Transverse colon (tissue), 4 donors: ENCODE measurements at regions not wholly inside any gene's neighbourhood (a gene's known extent, or its start where the extent isn't known, plus 50 kb on each side); places are given as distances from the start of the nearest gene placed in this dataset.

Source experiments
- DNase-seq: peaks from one replicate; pipeline ENCODE4 v3.0.0-alpha.2; 2019
- H3K27ac ChIP-seq, 4 donors: fragments of 200-600 bp; sonication (generic); 2 replicates each; pipeline ENCODE4 v1.5.1; 2016 to 2018; ENCODE audit warnings: inconsistent platforms in 4 of 4
- H3K27me3 ChIP-seq: fragments of 200-600 bp; sonication (generic); 2 replicates; pipeline ENCODE4 v1.5.1; 2017; ENCODE audit warnings: inconsistent platforms
- H3K36me3 ChIP-seq, 4 donors: fragments of 200-600 bp; sonication (generic); 2 replicates each; pipeline ENCODE4 v1.5.1; 2017 to 2019; ENCODE audit warnings: inconsistent platforms in 4 of 4
- H3K4me1 ChIP-seq, 4 donors: fragments of 200-600 bp; sonication (generic); 2 replicates each; pipeline ENCODE4 v1.5.1; 2017 to 2020; ENCODE audit warnings: inconsistent platforms in 4 of 4
- H3K4me3 ChIP-seq, 4 donors: fragments of 200-600 bp; sonication (generic); 1 replicate in 1 of 4; 2 replicates in 3 of 4; pipeline versions ENCODE4 v1.5.1 to v1.6.1; 2017 to 2019; ENCODE audit warnings: inconsistent platforms in 4 of 4
- H3K9me3 ChIP-seq, 2 donors: fragments of 200-600 bp; sonication (generic); 2 replicates each; pipeline ENCODE4 v1.5.1; 2017 to 2019; ENCODE audit warnings: inconsistent platforms in 2 of 2
- EP300 ChIP-seq: sonication (generic); formaldehyde crosslinking; IDR thresholded peaks from one replicate; pipeline ENCODE4 v1.6.1; 2017; ENCODE audit warnings: antibody characterized with exemption, low read depth
- POLR2A ChIP-seq: fragments of 450-650 bp; IDR thresholded peaks from one replicate; pipeline ENCODE4 v1.6.1; 2016; ENCODE audit warnings: antibody characterized with exemption, mild to moderate bottlenecking, moderate library complexity
- POLR2AphosphoS5 ChIP-seq, 3 donors: sonication (generic); formaldehyde crosslinking; IDR thresholded peaks; one replicate each; pipeline ENCODE4 v1.6.1; 2016; ENCODE audit warnings: antibody characterized with exemption in 3 of 3
- WGBS, 2 donors: methylation state at CpG; one replicate each; pipeline ENCODE4 v1.1.5; 2018; ENCODE audit warnings: low coverage in 1 of 2; 5-methylcytosine and 5-hydroxymethylcytosine counted together
- in situ Hi-C, 4 donors: fragments of 200-750 bp; cut with MboI; loops; one replicate each; pipeline versions ENCODE4 v1.15.0 to v1.15.1; 2017; ENCODE audit warnings: low sequenced_read_pairs in 3 of 4, low pct_ligation_motif_present in 1 of 4, low pct_unique_long_range_greater_than_20kb in 1 of 4
- intact Hi-C: fragments of 100-400 bp; cut with DNase I; formaldehyde crosslinking; loops from one replicate; pipeline ENCODE4 v1.15.1; 2023; ENCODE audit warnings: low total_unique reads
- TF ChIP-seq, protein P1 (sequence below), 5 experiments: fragments of 200-600 bp in 3 of 5; fragments of 450-650 bp in 2 of 5; sonication (generic) in 3 of 5; IDR thresholded peaks; 1 replicate in 2 of 5; 2 replicates in 3 of 5; pipeline ENCODE4 v1.5.1; 2016 to 2017; ENCODE audit warnings: antibody characterized with exemption in 5 of 5, inconsistent platforms in 3 of 5, mild to moderate bottlenecking in 2 of 5, moderate library complexity in 1 of 5

DNA sequence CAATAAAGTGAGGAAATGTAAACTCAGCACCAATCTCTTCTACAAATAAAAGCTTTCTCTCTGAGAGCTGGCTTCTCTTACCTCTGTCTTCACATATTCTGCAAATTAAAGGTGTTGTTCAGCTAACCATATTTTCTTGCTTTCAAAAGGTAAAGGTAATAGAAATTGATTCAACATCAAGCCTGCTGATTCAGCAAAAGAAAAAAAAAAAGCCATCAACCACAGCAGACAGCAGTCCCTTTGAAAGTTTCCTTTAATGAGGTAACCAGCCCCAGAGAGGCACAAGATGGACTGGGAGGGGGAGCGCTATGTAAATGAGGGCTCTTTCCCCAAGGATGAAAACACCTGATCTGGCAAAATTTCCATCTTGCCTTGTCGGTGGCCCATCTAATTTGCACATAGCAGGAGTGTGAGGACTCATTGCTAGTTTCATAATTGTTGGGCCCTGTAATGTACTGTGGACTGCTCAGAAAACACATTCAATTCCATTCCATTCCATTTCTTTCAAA, 154.9 kb upstream of the SOX11 start:
- in situ Hi-C loops (no loop called here), intact Hi-C loops (no loop called here)
- H3K9me3 ChIP-seq: no peaks in the 10 kb centered on the region
- H3K27ac ChIP-seq: no peak overlapping the region
- no peak for TF ChIP-seq POLR2AphosphoS5 (IDR thresholded peaks at IDR 0.05)
- TF ChIP-seq POLR2A: no peak
- TF ChIP-seq EP300: no peak
- TF ChIP-seq, protein P1, sequence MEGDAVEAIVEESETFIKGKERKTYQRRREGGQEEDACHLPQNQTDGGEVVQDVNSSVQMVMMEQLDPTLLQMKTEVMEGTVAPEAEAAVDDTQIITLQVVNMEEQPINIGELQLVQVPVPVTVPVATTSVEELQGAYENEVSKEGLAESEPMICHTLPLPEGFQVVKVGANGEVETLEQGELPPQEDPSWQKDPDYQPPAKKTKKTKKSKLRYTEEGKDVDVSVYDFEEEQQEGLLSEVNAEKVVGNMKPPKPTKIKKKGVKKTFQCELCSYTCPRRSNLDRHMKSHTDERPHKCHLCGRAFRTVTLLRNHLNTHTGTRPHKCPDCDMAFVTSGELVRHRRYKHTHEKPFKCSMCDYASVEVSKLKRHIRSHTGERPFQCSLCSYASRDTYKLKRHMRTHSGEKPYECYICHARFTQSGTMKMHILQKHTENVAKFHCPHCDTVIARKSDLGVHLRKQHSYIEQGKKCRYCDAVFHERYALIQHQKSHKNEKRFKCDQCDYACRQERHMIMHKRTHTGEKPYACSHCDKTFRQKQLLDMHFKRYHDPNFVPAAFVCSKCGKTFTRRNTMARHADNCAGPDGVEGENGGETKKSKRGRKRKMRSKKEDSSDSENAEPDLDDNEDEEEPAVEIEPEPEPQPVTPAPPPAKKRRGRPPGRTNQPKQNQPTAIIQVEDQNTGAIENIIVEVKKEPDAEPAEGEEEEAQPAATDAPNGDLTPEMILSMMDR (IDR thresholded peaks at IDR 0.05): no peak
- H3K36me3 ChIP-seq: no peaks in the 10 kb centered on the region
- H3K4me3 ChIP-seq: no peak overlapping the region
- no peak for DNase-seq
- no peaks in the 10 kb centered on the region for H3K27me3 ChIP-seq
- H3K4me1 ChIP-seq: no peaks in the 10 kb centered on the region
- 76 to 100% methylated on average over 1 to 2 of the region's 2 CpGs for WGBS, 2 donors

DNA sequence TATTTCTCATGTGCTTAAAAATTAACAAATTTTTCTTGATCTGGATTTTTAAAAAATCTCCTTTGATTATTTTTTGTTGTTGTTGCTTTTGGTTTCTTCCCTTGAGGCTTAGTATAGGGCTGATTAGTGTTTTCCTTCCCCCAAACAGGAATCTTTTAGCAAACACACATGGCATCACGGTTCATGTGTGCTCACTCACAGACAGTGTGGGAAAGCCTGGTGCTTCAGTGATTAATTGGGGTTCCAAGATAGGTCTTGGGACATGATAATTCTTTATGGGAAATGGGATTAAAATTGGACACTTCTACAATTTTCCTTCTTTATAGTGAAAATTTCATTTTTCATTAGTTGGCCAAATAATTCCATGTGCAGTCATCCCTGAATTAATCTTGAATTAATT, 153.9 kb upstream of the SOX11 start:
- no peak overlapping the region for H3K4me3 ChIP-seq
- in situ Hi-C loops (no loop called here), intact Hi-C loops (no loop called here)
- H3K36me3 ChIP-seq: no peaks in the 10 kb centered on the region
- TF ChIP-seq POLR2AphosphoS5 (IDR thresholded peaks at IDR 0.05): no peak
- TF ChIP-seq, protein P1 (IDR thresholded peaks at IDR 0.05): no peak
- TF ChIP-seq EP300: no peak
- H3K27ac ChIP-seq: no peak overlapping the region
- WGBS, 2 donors: 68 to 89% methylated on average over 1 of the region's 1 CpG
- no peaks in the 10 kb centered on the region for H3K9me3 ChIP-seq
- DNase-seq: no peak
- H3K4me1 ChIP-seq: no peaks in the 10 kb centered on the region
- H3K27me3 ChIP-seq: no peaks in the 10 kb centered on the region

DNA sequence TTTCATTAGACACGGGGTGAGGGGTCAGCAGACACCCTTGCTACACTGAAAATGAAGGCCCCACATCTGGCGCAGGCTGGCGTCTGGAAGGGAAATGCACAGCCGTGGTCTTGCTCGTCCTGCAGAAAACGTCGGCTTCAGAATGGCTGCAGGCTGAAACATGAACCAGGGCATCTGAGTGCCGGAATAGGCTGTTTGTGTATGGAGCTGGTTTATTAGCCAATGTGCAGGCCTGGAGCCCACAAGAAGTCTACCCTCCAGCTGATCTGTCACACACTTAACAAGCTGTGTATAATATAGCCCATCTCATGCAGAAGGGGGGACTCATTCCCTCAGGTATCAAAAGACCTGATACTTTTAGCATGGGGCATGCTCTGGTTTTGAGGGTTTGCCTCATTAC, 153.4 kb upstream of the SOX11 start:
- TF ChIP-seq EP300: no peak
- TF ChIP-seq, protein P1 (IDR thresholded peaks at IDR 0.05): no peak
- TF ChIP-seq POLR2A: no peak
- TF ChIP-seq POLR2AphosphoS5 (IDR thresholded peaks at IDR 0.05): no peak
- Histone ChIP-seq H3K9me3 (no peaks in the 10 kb centered on the region), H3K4me1 (no peaks in the 10 kb centered on the region), H3K36me3 (no peaks in the 10 kb centered on the region), H3K27me3 (no peaks in the 10 kb centered on the region), H3K4me3 (no peak overlapping the region), H3K27ac (peak overlapping the region in 2 of 4 donors; percentile 46 to 50)
- intact Hi-C loops (no loop called here), in situ Hi-C loops (no loop called here)
- 70 to 82% methylated on average over 3 to 8 of the region's 8 CpGs for WGBS, 2 donors
- no peak for DNase-seq

DNA sequence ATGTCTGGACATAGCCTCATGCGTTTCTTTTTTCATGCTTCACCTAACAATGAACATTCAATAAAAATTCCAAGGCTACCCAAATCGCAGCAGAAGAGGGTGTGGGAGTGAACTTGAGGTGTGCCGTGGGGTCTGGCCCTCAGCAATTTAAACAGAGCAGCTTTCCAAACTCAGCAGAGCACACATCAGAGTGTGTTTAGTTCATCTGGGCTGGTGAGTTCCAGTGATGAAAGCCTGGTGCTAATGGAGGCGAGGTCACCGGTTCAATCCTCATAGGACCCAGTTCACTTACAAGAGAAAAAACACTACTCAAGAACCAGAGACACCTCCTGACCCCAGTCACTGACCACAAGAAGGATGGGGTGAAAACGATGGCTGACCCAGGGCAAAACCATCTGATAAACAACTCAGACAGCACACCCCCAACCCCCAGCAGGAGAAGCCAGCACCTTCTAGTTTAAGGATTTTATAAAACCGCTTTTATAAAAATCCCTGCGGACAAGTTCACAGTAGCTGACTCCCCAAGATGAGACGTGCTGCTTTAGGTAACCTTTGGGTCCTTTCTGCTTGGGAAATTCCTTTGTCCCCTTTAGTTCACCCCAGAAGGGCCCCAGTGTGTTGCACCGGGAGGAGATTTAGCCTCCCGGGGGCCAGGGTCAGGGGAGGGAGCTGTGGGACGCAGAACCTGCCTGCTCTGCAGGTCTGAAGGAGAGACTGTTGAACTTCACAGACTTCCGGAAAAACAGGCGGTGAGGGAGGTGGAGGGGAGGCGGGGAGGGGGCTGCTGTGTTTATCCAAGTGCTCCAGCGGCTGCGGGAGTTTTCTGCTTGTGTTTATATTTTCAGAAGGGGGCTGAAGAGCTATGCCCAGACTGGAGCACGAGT, 152.7 kb upstream of the SOX11 start:
- in situ Hi-C loops (no loop called here), intact Hi-C loops (no loop called here)
- H3K27me3 ChIP-seq: no peaks in the 10 kb centered on the region
- H3K4me1 ChIP-seq: no peaks in the 10 kb centered on the region
- no peak for TF ChIP-seq POLR2AphosphoS5 (IDR thresholded peaks at IDR 0.05)
- no peak for TF ChIP-seq POLR2A
- TF ChIP-seq, protein P1 (IDR thresholded peaks at IDR 0.05): no peak
- TF ChIP-seq EP300: no peak
- WGBS, 2 donors: 38 to 45% methylated on average over 4 to 18 of the region's 18 CpGs
- H3K9me3 ChIP-seq: no peaks in the 10 kb centered on the region
- no peak for DNase-seq
- H3K36me3 ChIP-seq: no peaks in the 10 kb centered on the region
- no peak overlapping the region for H3K4me3 ChIP-seq
- H3K27ac ChIP-seq: peak overlapping the region in 3 of 4 donors; percentile 7 to 50 (median 46)
